H1 (cell line): ENCODE measurements at regions not wholly inside any gene's neighbourhood (a gene's known extent, or its start where the extent isn't known, plus 50 kb on each side); places are given as distances from the start of the nearest gene placed in this dataset.

Source experiments
- ASH2L ChIP-seq: fragments of 200-600, 300-600 bp; sonication (generic); IDR thresholded peaks from one replicate; pipeline ENCODE4 v1.7.1; 2017; ENCODE audit warnings: low read length
- EP300 ChIP-seq, 2 experiments: IDR thresholded peaks; 1 replicate in 1 of 2; 2 replicates in 1 of 2; pipeline ENCODE4 v1.6.1; 2011 to 2012; ENCODE audit warnings: low read depth in 2 of 2, low read length in 2 of 2, mild to moderate bottlenecking in 2 of 2, borderline replicate concordance in 1 of 2, inconsistent platforms in 1 of 2, moderate library complexity in 1 of 2
- KDM5A ChIP-seq: fragments of 200-600 bp; IDR thresholded peaks from 2 replicates; pipeline ENCODE4 v1.7.1; 2012; ENCODE audit warnings: mild to moderate bottlenecking, low read length, inconsistent platforms, mixed read lengths
- MAFK ChIP-seq: IDR thresholded peaks from 2 replicates; pipeline ENCODE4 v1.6.1; 2012; ENCODE audit warnings: low read depth, mild to moderate bottlenecking, improper control_type of control experiment, low read length
- POLR2A ChIP-seq, 2 experiments: IDR thresholded peaks; 1 replicate in 1 of 2; 2 replicates in 1 of 2; pipeline ENCODE4 v1.6.1; 2011; ENCODE audit warnings: low read depth in 2 of 2, low read length in 2 of 2, mild to moderate bottlenecking in 2 of 2; ENCODE audit errors: control extremely low read depth in 1 of 2
- POLR2AphosphoS5 ChIP-seq: IDR thresholded peaks from 2 replicates; pipeline ENCODE4 v1.6.1; 2011; ENCODE audit warnings: low read depth, low read length
- TF ChIP-seq, protein P1 (sequence below): fragments of 300-600 bp; sonication (generic); IDR thresholded peaks from 2 replicates; pipeline ENCODE4 v1.7.1; 2012; ENCODE audit warnings: low read length, moderate library complexity, mild to moderate bottlenecking, inconsistent platforms; ENCODE audit not compliant: insufficient replicate concordance
- TF ChIP-seq, protein P2 (sequence below): IDR thresholded peaks from 2 replicates; pipeline ENCODE4 v1.6.1; 2012; ENCODE audit warnings: inconsistent platforms

DNA sequence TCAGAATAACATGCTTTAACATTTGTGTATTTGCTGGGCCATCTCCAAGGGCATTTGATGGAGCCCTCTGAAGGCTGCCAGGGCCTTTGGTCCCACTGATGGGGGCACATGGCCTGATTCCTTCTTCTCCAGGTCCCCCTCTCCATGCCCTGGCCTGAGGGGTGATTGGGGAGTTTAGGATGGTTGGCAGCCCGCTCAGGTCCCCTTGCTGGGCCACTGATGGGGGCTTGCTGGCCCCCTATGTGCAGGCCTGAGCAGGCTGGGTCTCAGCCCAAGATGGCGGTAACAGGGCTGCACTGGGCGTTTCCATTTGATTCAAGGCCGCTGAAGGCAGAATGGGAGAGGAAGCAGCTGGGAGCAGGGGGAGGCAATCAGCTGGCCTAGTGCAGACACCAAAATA lies 113.7 kb upstream of the NECTIN1 start (continued):
- TF ChIP-seq, protein P1, sequence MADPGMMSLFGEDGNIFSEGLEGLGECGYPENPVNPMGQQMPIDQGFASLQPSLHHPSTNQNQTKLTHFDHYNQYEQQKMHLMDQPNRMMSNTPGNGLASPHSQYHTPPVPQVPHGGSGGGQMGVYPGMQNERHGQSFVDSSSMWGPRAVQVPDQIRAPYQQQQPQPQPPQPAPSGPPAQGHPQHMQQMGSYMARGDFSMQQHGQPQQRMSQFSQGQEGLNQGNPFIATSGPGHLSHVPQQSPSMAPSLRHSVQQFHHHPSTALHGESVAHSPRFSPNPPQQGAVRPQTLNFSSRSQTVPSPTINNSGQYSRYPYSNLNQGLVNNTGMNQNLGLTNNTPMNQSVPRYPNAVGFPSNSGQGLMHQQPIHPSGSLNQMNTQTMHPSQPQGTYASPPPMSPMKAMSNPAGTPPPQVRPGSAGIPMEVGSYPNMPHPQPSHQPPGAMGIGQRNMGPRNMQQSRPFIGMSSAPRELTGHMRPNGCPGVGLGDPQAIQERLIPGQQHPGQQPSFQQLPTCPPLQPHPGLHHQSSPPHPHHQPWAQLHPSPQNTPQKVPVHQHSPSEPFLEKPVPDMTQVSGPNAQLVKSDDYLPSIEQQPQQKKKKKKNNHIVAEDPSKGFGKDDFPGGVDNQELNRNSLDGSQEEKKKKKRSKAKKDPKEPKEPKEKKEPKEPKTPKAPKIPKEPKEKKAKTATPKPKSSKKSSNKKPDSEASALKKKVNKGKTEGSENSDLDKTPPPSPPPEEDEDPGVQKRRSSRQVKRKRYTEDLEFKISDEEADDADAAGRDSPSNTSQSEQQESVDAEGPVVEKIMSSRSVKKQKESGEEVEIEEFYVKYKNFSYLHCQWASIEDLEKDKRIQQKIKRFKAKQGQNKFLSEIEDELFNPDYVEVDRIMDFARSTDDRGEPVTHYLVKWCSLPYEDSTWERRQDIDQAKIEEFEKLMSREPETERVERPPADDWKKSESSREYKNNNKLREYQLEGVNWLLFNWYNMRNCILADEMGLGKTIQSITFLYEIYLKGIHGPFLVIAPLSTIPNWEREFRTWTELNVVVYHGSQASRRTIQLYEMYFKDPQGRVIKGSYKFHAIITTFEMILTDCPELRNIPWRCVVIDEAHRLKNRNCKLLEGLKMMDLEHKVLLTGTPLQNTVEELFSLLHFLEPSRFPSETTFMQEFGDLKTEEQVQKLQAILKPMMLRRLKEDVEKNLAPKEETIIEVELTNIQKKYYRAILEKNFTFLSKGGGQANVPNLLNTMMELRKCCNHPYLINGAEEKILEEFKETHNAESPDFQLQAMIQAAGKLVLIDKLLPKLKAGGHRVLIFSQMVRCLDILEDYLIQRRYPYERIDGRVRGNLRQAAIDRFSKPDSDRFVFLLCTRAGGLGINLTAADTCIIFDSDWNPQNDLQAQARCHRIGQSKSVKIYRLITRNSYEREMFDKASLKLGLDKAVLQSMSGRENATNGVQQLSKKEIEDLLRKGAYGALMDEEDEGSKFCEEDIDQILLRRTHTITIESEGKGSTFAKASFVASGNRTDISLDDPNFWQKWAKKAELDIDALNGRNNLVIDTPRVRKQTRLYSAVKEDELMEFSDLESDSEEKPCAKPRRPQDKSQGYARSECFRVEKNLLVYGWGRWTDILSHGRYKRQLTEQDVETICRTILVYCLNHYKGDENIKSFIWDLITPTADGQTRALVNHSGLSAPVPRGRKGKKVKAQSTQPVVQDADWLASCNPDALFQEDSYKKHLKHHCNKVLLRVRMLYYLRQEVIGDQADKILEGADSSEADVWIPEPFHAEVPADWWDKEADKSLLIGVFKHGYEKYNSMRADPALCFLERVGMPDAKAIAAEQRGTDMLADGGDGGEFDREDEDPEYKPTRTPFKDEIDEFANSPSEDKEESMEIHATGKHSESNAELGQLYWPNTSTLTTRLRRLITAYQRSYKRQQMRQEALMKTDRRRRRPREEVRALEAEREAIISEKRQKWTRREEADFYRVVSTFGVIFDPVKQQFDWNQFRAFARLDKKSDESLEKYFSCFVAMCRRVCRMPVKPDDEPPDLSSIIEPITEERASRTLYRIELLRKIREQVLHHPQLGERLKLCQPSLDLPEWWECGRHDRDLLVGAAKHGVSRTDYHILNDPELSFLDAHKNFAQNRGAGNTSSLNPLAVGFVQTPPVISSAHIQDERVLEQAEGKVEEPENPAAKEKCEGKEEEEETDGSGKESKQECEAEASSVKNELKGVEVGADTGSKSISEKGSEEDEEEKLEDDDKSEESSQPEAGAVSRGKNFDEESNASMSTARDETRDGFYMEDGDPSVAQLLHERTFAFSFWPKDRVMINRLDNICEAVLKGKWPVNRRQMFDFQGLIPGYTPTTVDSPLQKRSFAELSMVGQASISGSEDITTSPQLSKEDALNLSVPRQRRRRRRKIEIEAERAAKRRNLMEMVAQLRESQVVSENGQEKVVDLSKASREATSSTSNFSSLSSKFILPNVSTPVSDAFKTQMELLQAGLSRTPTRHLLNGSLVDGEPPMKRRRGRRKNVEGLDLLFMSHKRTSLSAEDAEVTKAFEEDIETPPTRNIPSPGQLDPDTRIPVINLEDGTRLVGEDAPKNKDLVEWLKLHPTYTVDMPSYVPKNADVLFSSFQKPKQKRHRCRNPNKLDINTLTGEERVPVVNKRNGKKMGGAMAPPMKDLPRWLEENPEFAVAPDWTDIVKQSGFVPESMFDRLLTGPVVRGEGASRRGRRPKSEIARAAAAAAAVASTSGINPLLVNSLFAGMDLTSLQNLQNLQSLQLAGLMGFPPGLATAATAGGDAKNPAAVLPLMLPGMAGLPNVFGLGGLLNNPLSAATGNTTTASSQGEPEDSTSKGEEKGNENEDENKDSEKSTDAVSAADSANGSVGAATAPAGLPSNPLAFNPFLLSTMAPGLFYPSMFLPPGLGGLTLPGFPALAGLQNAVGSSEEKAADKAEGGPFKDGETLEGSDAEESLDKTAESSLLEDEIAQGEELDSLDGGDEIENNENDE = no peak
- TF ChIP-seq POLR2AphosphoS5 (no peak), KDM5A (no peak), POLR2A (IDR thresholded peaks at IDR 0.05; ENCODE audit: control extremely low read depth in 1 of 2, low read depth in 2 of 2, low read length in 2 of 2) (no peak), MAFK (no peak), EP300 (IDR thresholded peaks at IDR 0.05; ENCODE audit: borderline replicate concordance in 1 of 2, low read depth in 2 of 2, low read length in 2 of 2) (no peak), ASH2L (no peak)
- TF ChIP-seq, protein P2, sequence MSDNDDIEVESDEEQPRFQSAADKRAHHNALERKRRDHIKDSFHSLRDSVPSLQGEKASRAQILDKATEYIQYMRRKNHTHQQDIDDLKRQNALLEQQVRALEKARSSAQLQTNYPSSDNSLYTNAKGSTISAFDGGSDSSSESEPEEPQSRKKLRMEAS = no peak
